ENCODE measurements at regions not wholly inside any gene's neighbourhood (a gene's known extent, or its start where the extent isn't known, plus 50 kb on each side); places are given as distances from the start of the nearest gene placed in this dataset.

DNA sequence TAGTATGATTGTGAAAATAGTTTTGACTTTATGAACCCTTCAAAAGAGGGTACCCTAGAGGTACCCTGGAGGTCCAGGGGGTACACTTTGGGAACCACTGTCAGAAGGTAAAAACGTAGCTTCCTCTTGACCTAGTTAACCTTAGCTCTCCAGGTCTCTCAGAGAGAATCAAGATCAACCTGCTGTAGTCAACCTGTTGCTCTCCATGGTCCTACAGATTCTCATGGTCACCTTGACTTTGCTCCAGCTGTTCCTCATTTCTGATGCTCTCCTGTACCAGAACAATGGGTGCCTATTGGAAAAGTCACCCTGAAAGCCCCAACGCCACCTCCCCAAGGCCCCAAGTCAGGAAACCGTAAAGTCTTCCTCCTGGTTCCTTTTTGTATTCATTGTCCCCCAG is 294.4 kb upstream of the CDH4 start:
- Histone ChIP-seq H3K79me2 (ENCODE audit: insufficient read depth) (no peaks in the 10 kb centered on the region), H4K20me1 (ENCODE audit: insufficient read depth) (no peaks in the 10 kb centered on the region), H3K9me2 (no peaks in the 10 kb centered on the region), H3K36me3 (replicated peaks in 1 of 2; ENCODE audit: control insufficient read depth in 1 of 2, insufficient read depth in 2 of 2, low read length in 1 of 2) (no peaks in the 10 kb centered on the region), H3K4me3 (ENCODE audit: low read depth in 2 of 2, low read length in 1 of 2) (no peak overlapping the region), H3K9ac (no peak overlapping the region), H3K27me3 (ENCODE audit: insufficient read depth) (no peaks in the 10 kb centered on the region), H3F3A (replicated peaks; ENCODE audit: insufficient read depth) (no peaks in the 10 kb centered on the region), H3K27ac (ENCODE audit: low read depth in 2 of 2, low read length in 1 of 2) (no peak overlapping the region), H2AFZ (ENCODE audit: low read depth) (no peak overlapping the region), H3K9me3 (no peaks in the 10 kb centered on the region), H3K4me1 (ENCODE audit: control insufficient read depth in 1 of 2, insufficient read depth in 2 of 2, low read depth in 1 of 2, low read length in 1 of 2) (no peaks in the 10 kb centered on the region), H3K4me2 (no peak overlapping the region)
- TF ChIP-seq SMC3 (IDR thresholded peaks at IDR 0.05; ENCODE audit: low read depth, low read length) (no peak), EZH2phosphoT487 (IDR thresholded peaks at IDR 0.05; ENCODE audit: borderline replicate concordance, low read depth) (no peak), PBX3 (IDR thresholded peaks at IDR 0.05) (no peak), TEAD4 (IDR thresholded peaks at IDR 0.05; ENCODE audit: borderline replicate concordance, insufficient read depth) (no peak), MXI1 (IDR thresholded peaks at IDR 0.05; ENCODE audit: low read depth, low read length) (no peak), FOXJ3 (CRISPR knock-in tag; IDR thresholded peaks at IDR 0.05) (no peak), MEF2A (IDR thresholded peaks at IDR 0.05; ENCODE audit: borderline replicate concordance, low read depth) (no peak), TCF12 (IDR thresholded peaks at IDR 0.05) (no peak), JUND (IDR thresholded peaks at IDR 0.05) (no peak), POLR2AphosphoS5 (IDR thresholded peaks at IDR 0.05; ENCODE audit: low read depth, low read length) (no peak)
- ChIA-PET CTCF (no interaction called here), POLR2A (no interaction called here)
- 5% methylated on average over 3 of the region's 3 CpGs for WGBS (ENCODE audit: low lambda C conversion rate)
- DNase-seq, result no peak

DNA sequence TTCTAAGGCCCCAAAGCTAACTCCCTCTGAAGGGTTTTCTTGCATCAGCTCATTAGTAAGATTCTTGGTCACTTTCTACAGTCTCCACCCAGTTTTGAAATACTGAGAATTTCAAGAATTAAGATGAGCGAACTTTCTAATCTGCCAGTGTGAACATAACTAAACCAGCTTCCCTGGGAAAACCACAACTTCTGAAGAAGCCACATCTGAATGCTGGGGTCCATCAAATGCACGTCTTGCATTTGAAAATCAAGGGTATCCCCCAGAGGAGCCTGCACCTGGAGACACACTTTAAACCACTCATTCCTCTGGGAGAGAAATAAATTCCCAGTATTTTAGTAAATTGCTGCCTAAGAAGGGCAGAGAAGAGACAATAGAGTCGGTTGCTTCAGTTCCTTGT is 292.1 kb upstream of the CDH4 start:
- no peak overlapping the region for H3K4me3 ChIP-seq (ENCODE audit: low read depth in 2 of 2, low read length in 1 of 2)
- H4K20me1 ChIP-seq (ENCODE audit: insufficient read depth), result no peaks in the 10 kb centered on the region
- no peak overlapping the region for H2AFZ ChIP-seq (ENCODE audit: low read depth)
- ChIA-PET CTCF (no interaction called here), POLR2A (no interaction called here)
- no peak for DNase-seq
- 3% methylated on average over 3 of the region's 3 CpGs for WGBS (ENCODE audit: low lambda C conversion rate)
- no peaks in the 10 kb centered on the region for H3K27me3 ChIP-seq (ENCODE audit: insufficient read depth)
- no peaks in the 10 kb centered on the region for H3K9me3 ChIP-seq
- no peak for TF ChIP-seq NRF1 (IDR thresholded peaks at IDR 0.05; ENCODE audit: low read depth, low read length)
- TF ChIP-seq YY1 (IDR thresholded peaks at IDR 0.05; ENCODE audit: low read depth), result no peak
- TF ChIP-seq, protein P1, sequence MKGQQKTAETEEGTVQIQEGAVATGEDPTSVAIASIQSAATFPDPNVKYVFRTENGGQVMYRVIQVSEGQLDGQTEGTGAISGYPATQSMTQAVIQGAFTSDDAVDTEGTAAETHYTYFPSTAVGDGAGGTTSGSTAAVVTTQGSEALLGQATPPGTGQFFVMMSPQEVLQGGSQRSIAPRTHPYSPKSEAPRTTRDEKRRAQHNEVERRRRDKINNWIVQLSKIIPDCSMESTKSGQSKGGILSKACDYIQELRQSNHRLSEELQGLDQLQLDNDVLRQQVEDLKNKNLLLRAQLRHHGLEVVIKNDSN (IDR thresholded peaks at IDR 0.05; ENCODE audit: borderline replicate concordance, low read depth), result no peak
- TF ChIP-seq JUND (IDR thresholded peaks at IDR 0.05), result no peak
- TF ChIP-seq, protein P2, sequence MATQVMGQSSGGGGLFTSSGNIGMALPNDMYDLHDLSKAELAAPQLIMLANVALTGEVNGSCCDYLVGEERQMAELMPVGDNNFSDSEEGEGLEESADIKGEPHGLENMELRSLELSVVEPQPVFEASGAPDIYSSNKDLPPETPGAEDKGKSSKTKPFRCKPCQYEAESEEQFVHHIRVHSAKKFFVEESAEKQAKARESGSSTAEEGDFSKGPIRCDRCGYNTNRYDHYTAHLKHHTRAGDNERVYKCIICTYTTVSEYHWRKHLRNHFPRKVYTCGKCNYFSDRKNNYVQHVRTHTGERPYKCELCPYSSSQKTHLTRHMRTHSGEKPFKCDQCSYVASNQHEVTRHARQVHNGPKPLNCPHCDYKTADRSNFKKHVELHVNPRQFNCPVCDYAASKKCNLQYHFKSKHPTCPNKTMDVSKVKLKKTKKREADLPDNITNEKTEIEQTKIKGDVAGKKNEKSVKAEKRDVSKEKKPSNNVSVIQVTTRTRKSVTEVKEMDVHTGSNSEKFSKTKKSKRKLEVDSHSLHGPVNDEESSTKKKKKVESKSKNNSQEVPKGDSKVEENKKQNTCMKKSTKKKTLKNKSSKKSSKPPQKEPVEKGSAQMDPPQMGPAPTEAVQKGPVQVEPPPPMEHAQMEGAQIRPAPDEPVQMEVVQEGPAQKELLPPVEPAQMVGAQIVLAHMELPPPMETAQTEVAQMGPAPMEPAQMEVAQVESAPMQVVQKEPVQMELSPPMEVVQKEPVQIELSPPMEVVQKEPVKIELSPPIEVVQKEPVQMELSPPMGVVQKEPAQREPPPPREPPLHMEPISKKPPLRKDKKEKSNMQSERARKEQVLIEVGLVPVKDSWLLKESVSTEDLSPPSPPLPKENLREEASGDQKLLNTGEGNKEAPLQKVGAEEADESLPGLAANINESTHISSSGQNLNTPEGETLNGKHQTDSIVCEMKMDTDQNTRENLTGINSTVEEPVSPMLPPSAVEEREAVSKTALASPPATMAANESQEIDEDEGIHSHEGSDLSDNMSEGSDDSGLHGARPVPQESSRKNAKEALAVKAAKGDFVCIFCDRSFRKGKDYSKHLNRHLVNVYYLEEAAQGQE (IDR thresholded peaks at IDR 0.05; ENCODE audit: low read depth, low read length), result no peak
- TF ChIP-seq, protein P3, sequence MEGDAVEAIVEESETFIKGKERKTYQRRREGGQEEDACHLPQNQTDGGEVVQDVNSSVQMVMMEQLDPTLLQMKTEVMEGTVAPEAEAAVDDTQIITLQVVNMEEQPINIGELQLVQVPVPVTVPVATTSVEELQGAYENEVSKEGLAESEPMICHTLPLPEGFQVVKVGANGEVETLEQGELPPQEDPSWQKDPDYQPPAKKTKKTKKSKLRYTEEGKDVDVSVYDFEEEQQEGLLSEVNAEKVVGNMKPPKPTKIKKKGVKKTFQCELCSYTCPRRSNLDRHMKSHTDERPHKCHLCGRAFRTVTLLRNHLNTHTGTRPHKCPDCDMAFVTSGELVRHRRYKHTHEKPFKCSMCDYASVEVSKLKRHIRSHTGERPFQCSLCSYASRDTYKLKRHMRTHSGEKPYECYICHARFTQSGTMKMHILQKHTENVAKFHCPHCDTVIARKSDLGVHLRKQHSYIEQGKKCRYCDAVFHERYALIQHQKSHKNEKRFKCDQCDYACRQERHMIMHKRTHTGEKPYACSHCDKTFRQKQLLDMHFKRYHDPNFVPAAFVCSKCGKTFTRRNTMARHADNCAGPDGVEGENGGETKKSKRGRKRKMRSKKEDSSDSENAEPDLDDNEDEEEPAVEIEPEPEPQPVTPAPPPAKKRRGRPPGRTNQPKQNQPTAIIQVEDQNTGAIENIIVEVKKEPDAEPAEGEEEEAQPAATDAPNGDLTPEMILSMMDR (IDR thresholded peaks at IDR 0.05), result no peak
- TF ChIP-seq TEAD4 (IDR thresholded peaks at IDR 0.05; ENCODE audit: borderline replicate concordance, insufficient read depth), result no peak
- no peak for TF ChIP-seq TCF12 (IDR thresholded peaks at IDR 0.05)
- TF ChIP-seq PBX3 (IDR thresholded peaks at IDR 0.05), result no peak
- no peak for TF ChIP-seq SMC3 (IDR thresholded peaks at IDR 0.05; ENCODE audit: low read depth, low read length)
- no peak for TF ChIP-seq RCOR1 (IDR thresholded peaks at IDR 0.05; ENCODE audit: low read length)
- no peak for TF ChIP-seq EP300 (IDR thresholded peaks at IDR 0.05; ENCODE audit: borderline replicate concordance in 1 of 2, low read depth in 1 of 2, low read length in 1 of 2)
- no peaks in the 10 kb centered on the region for H3F3A ChIP-seq (replicated peaks; ENCODE audit: insufficient read depth)
- no peaks in the 10 kb centered on the region for H3K4me1 ChIP-seq (ENCODE audit: control insufficient read depth in 1 of 2, insufficient read depth in 2 of 2, low read depth in 1 of 2, low read length in 1 of 2)
- H3K9me2 ChIP-seq, result no peaks in the 10 kb centered on the region
- H3K4me2 ChIP-seq, result no peak overlapping the region
- H3K79me2 ChIP-seq (ENCODE audit: insufficient read depth), result no peaks in the 10 kb centered on the region
- no peaks in the 10 kb centered on the region for H3K36me3 ChIP-seq (replicated peaks in 1 of 2; ENCODE audit: control insufficient read depth in 1 of 2, insufficient read depth in 2 of 2, low read length in 1 of 2)
- H3K9ac ChIP-seq, result no peak overlapping the region
- H3K27ac ChIP-seq (ENCODE audit: low read depth in 2 of 2, low read length in 1 of 2), result no peak overlapping the region

Measured in SK-N-SH (cell line).